Stomach (tissue), 4 donors: ENCODE measurements at regions not wholly inside any gene's neighbourhood (a gene's known extent, or its start where the extent isn't known, plus 50 kb on each side); places are given as distances from the start of the nearest gene placed in this dataset.
"Not testable (repeated sequence)": the region's sequence is repeated elsewhere in the genome, so short reads cannot be mapped to it uniquely, and the experiment has no call there.

Experiments used
- EP300 ChIP-seq: sonication (generic); formaldehyde crosslinking; IDR thresholded peaks from one replicate; pipeline ENCODE4 v1.6.1; 2017; ENCODE audit warnings: antibody characterized with exemption
- POLR2A ChIP-seq, 4 donors: fragments of 450-650 bp; IDR thresholded peaks; one replicate each; pipeline ENCODE4 v1.6.1; 2016; ENCODE audit warnings: antibody characterized with exemption in 4 of 4, control low read depth in 2 of 4, mild to moderate bottlenecking in 1 of 4, moderate library complexity in 1 of 4
- POLR2AphosphoS5 ChIP-seq, 3 donors: sonication (generic); formaldehyde crosslinking; IDR thresholded peaks; one replicate each; pipeline ENCODE4 v1.6.1; 2016; ENCODE audit warnings: antibody characterized with exemption in 3 of 3

- TF ChIP-seq EP300; POLR2AphosphoS5 (IDR thresholded peaks at IDR 0.05); POLR2A (IDR thresholded peaks at IDR 0.05): not testable (repeated sequence)
Observed at GRCh38 chr3:153828346-153828745, 292.8 kb upstream of the ARHGEF26 start.
